ENCODE measurements at regions not wholly inside any gene's neighbourhood (a gene's known extent, or its start where the extent isn't known, plus 50 kb on each side); places are given as distances from the start of the nearest gene placed in this dataset.

DNA sequence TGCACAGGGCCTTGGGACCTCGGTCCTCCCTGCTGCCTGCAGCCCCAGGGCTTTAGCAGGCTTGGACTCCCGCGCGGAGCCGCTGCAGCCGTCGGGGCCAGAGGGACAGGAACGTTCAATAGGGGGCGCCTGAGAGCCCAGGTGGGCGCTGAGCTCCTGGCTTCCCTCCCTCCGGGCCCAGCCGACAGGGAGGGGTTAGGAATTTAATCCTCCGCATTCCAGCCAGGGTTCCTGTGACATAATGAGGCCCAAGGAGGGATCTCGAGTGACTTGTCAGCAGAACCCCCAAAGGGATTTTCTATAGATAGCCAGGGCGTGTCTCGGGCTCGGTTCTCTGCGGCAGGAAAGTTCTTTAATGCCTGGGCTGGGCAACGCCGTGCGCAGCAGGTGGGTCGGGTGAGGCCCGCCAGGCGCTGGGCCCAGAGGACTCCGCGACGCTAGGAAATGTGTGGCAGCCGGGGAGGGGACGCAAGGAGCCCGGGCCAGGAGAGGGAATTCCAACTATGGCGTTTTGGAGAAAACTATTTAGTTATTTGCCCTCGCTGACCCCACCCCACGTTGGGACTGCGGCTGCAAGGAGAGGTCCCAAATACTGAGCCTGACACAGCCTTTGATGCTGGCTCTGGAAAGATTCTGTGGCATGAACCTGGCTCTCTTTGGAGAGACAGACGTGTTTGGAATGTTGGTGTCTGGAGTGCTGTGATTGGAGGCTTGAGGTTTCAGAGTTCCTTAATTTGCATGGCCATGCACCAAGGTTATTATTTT is 285.2 kb upstream of the GATB start:
- Histone ChIP-seq H3K4me1 (ENCODE audit: control insufficient read depth in 5 of 5, insufficient read depth in 5 of 5, low read length in 5 of 5) (peaks cover 2 to 11% (median 11%) of the 10 kb centered on the region in 5 donors), H3K27ac (ENCODE audit: low read depth, low read length) (no peak overlapping the region), H3K9ac (ENCODE audit: low read length in 5 of 5) (peak overlapping the region in 2 of 5 donors; percentile 37 to 59), H3K9me3 (ENCODE audit: control insufficient read depth in 5 of 5, low read length in 5 of 5) (peaks cover 0 to 2% (median 0%) of the 10 kb centered on the region in 5 donors), H3K36me3 (ENCODE audit: control insufficient read depth in 5 of 5, insufficient read depth in 5 of 5, low read length in 5 of 5) (no peaks in the 10 kb centered on the region), H3K4me3 (ENCODE audit: low read depth in 1 of 5, low read length in 5 of 5) (peak overlapping the region; percentile 23 to 61 (median 36)), H3K27me3 (ENCODE audit: control insufficient read depth in 5 of 5, insufficient read depth in 4 of 5, low read length in 5 of 5) (peaks cover 0 to 17% (median 9%) of the 10 kb centered on the region in 5 donors)

DNA sequence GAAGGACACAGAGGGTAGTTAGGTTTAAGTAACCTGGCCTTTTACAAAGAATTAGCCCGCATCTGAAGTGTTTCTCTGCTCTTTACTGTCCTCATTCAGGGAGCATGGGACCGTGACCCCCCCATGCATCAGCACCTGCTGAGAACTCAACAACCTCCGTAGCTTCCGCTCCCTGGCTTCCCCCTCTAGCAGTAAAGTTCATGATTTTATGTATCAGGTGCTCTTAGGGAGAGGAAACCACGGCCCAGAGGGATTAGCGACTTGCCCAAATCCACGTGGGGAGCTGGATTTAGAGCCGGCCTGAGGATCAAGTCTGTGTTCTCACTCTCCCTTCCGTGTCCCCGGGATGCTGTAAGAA is 284.6 kb upstream of the GATB start:
- Histone ChIP-seq H3K4me3 (ENCODE audit: low read depth in 1 of 5, low read length in 5 of 5) (peak overlapping the region; percentile 23 to 61 (median 36)), H3K27ac (ENCODE audit: low read depth, low read length) (no peak overlapping the region), H3K27me3 (ENCODE audit: control insufficient read depth in 5 of 5, insufficient read depth in 4 of 5, low read length in 5 of 5) (peaks cover 0 to 17% (median 9%) of the 10 kb centered on the region in 5 donors), H3K4me1 (ENCODE audit: control insufficient read depth in 5 of 5, insufficient read depth in 5 of 5, low read length in 5 of 5) (peaks cover 2 to 11% (median 11%) of the 10 kb centered on the region in 5 donors), H3K36me3 (ENCODE audit: control insufficient read depth in 5 of 5, insufficient read depth in 5 of 5, low read length in 5 of 5) (no peaks in the 10 kb centered on the region), H3K9ac (ENCODE audit: low read length in 5 of 5) (peak overlapping the region in 2 of 5 donors; percentile 37 to 59), H3K9me3 (ENCODE audit: control insufficient read depth in 5 of 5, low read length in 5 of 5) (peaks cover 0 to 2% (median 0%) of the 10 kb centered on the region in 5 donors)

DNA sequence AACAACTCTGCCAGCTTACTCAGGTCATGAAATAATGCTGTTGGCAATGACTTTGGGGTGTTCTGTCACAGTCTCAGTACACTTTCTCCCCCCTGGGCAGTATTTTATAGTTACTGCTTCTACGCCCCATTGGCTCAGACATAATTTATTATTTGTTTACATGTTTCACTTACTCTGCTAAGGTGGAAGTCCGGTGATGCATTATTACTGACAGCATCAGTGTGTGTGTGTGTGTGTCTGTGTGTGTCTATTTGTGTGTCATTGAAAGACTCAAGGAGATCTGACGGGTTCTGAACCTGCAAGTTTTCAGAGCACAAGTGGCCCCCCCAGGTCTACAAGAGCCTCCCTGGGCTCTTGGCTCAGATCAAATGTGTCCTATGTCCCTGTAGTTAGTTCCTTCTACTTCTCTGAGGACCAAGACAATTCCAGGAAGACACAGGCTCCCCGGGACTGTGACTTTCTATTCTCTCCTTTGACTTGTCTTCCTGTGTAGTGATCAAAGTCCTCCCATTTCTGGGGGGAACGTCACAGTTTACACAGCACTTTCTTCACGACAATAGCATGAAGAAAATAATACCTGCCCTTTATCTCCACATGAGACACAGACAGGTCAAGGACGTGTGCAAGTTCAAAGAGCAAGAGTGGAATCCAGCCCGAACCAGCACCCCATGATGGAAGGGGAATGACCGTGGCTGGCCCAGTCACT is 283.7 kb upstream of the GATB start:
- peaks cover 2 to 11% (median 11%) of the 10 kb centered on the region in 5 donors for H3K4me1 ChIP-seq (ENCODE audit: control insufficient read depth in 5 of 5, insufficient read depth in 5 of 5, low read length in 5 of 5)
- H3K27ac ChIP-seq (ENCODE audit: low read depth, low read length): no peak overlapping the region
- H3K9me3 ChIP-seq (ENCODE audit: control insufficient read depth in 5 of 5, low read length in 5 of 5): peaks cover 0 to 2% (median 0%) of the 10 kb centered on the region in 5 donors
- no peaks in the 10 kb centered on the region for H3K36me3 ChIP-seq (ENCODE audit: control insufficient read depth in 5 of 5, insufficient read depth in 5 of 5, low read length in 5 of 5)
- no peak overlapping the region for H3K4me3 ChIP-seq (ENCODE audit: low read depth in 1 of 5, low read length in 5 of 5)
- H3K9ac ChIP-seq (ENCODE audit: low read length in 5 of 5): no peak overlapping the region
- H3K27me3 ChIP-seq (ENCODE audit: control insufficient read depth in 5 of 5, insufficient read depth in 4 of 5, low read length in 5 of 5): peaks cover 0 to 14% (median 9%) of the 10 kb centered on the region in 5 donors

DNA sequence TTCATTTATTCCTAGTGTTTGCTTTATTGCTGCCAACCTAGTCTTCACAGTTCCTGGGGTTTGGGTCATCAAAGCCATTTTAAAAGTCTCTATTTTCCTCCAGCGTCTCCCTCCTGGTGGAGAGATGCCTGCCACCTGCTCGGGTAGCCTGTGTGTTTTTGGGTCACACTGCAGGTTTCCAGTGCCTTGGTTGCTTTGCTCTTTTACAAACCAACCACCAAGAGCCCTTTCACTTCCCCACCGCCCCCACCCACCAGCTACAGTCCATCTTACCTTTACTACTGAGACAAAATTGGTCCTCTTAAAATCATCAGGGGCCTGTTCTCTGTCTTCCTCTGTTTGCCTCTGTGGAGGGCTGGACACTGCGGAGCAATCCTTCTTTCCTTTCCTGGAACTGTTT is 280.5 kb upstream of the GATB start:
- H3K9me3 ChIP-seq (ENCODE audit: control insufficient read depth in 5 of 5, low read length in 5 of 5): peaks cover 0 to 2% (median 0%) of the 10 kb centered on the region in 5 donors
- H3K27me3 ChIP-seq (ENCODE audit: control insufficient read depth in 5 of 5, insufficient read depth in 4 of 5, low read length in 5 of 5): peaks cover 0 to 14% (median 8%) of the 10 kb centered on the region in 5 donors
- H3K27ac ChIP-seq (ENCODE audit: low read depth, low read length): no peak overlapping the region
- no peaks in the 10 kb centered on the region for H3K36me3 ChIP-seq (ENCODE audit: control insufficient read depth in 5 of 5, insufficient read depth in 5 of 5, low read length in 5 of 5)
- H3K4me3 ChIP-seq (ENCODE audit: low read depth in 1 of 5, low read length in 5 of 5): no peak overlapping the region
- no peak overlapping the region for H3K9ac ChIP-seq (ENCODE audit: low read length in 5 of 5)
- peaks cover 2 to 11% (median 10%) of the 10 kb centered on the region in 5 donors for H3K4me1 ChIP-seq (ENCODE audit: control insufficient read depth in 5 of 5, insufficient read depth in 5 of 5, low read length in 5 of 5)

- no peaks in the 10 kb centered on the region for H3K36me3 ChIP-seq (ENCODE audit: control insufficient read depth in 5 of 5, insufficient read depth in 5 of 5, low read length in 5 of 5)
- no peak overlapping the region for H3K9ac ChIP-seq (ENCODE audit: low read length in 5 of 5)
- no peak overlapping the region for H3K27ac ChIP-seq (ENCODE audit: low read depth, low read length)
- H3K27me3 ChIP-seq (ENCODE audit: control insufficient read depth in 5 of 5, insufficient read depth in 4 of 5, low read length in 5 of 5): peaks cover 0 to 8% (median 5%) of the 10 kb centered on the region in 5 donors
- H3K4me3 ChIP-seq (ENCODE audit: low read depth in 1 of 5, low read length in 5 of 5): no peak overlapping the region
- no peaks in the 10 kb centered on the region for H3K4me1 ChIP-seq (ENCODE audit: control insufficient read depth in 5 of 5, insufficient read depth in 5 of 5, low read length in 5 of 5)
- peaks cover 0 to 2% (median 0%) of the 10 kb centered on the region in 5 donors for H3K9me3 ChIP-seq (ENCODE audit: control insufficient read depth in 5 of 5, low read length in 5 of 5)
Observed at GRCh38 chr4:152039691-152040090, 278.9 kb upstream of the GATB start.

DNA sequence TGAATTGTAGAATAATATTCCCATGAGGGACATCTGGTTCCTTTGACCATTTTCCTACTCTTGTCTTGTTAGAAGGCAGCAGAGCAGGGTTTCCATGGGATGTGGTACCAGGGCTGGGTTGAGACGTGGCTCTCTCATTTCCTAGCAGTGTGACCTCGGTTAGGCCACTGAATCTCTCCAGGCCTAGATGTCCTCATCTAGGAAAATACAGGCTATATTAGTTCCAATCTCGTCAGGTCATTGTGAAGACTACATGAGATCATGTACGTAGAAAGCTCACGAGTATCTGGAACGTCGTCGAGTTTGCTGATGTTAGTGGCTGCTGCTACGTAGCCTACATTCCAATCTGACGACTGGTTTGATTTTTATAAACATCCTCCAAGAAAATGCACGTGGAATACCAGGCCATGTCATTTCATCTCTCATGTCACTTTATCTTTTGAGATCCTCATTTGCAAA is 278.2 kb upstream of the GATB start:
- Histone ChIP-seq H3K4me3 (ENCODE audit: low read depth in 1 of 5, low read length in 5 of 5) (no peak overlapping the region), H3K9me3 (ENCODE audit: control insufficient read depth in 5 of 5, low read length in 5 of 5) (peaks cover 0 to 2% (median 0%) of the 10 kb centered on the region in 5 donors), H3K27me3 (ENCODE audit: control insufficient read depth in 5 of 5, insufficient read depth in 4 of 5, low read length in 5 of 5) (peaks cover 0 to 3% (median 0%) of the 10 kb centered on the region in 5 donors), H3K27ac (ENCODE audit: low read depth, low read length) (no peak overlapping the region), H3K9ac (ENCODE audit: low read length in 5 of 5) (no peak overlapping the region), H3K4me1 (ENCODE audit: control insufficient read depth in 5 of 5, insufficient read depth in 5 of 5, low read length in 5 of 5) (no peaks in the 10 kb centered on the region), H3K36me3 (ENCODE audit: control insufficient read depth in 5 of 5, insufficient read depth in 5 of 5, low read length in 5 of 5) (no peaks in the 10 kb centered on the region)

GRCh38 chr4:152038238-152038637 is 277.4 kb upstream of the GATB start:
- Histone ChIP-seq H3K9me3 (ENCODE audit: control insufficient read depth in 5 of 5, low read length in 5 of 5) (peaks cover 0 to 2% (median 0%) of the 10 kb centered on the region in 5 donors), H3K9ac (ENCODE audit: low read length in 5 of 5) (no peak overlapping the region), H3K36me3 (ENCODE audit: control insufficient read depth in 5 of 5, insufficient read depth in 5 of 5, low read length in 5 of 5) (no peaks in the 10 kb centered on the region), H3K27ac (ENCODE audit: low read depth, low read length) (no peak overlapping the region), H3K4me3 (ENCODE audit: low read depth in 1 of 5, low read length in 5 of 5) (no peak overlapping the region), H3K27me3 (ENCODE audit: control insufficient read depth in 5 of 5, insufficient read depth in 4 of 5, low read length in 5 of 5) (no peaks in the 10 kb centered on the region), H3K4me1 (ENCODE audit: control insufficient read depth in 5 of 5, insufficient read depth in 5 of 5, low read length in 5 of 5) (no peaks in the 10 kb centered on the region)

- Histone ChIP-seq H3K4me3 (ENCODE audit: low read depth in 1 of 5, low read length in 5 of 5) (no peak overlapping the region), H3K36me3 (ENCODE audit: control insufficient read depth in 5 of 5, insufficient read depth in 5 of 5, low read length in 5 of 5) (no peaks in the 10 kb centered on the region), H3K27ac (ENCODE audit: low read depth, low read length) (no peak overlapping the region), H3K9me3 (ENCODE audit: control insufficient read depth in 5 of 5, low read length in 5 of 5) (no peaks in the 10 kb centered on the region), H3K4me1 (ENCODE audit: control insufficient read depth in 5 of 5, insufficient read depth in 5 of 5, low read length in 5 of 5) (no peaks in the 10 kb centered on the region), H3K9ac (ENCODE audit: low read length in 5 of 5) (no peak overlapping the region), H3K27me3 (ENCODE audit: control insufficient read depth in 5 of 5, insufficient read depth in 4 of 5, low read length in 5 of 5) (no peaks in the 10 kb centered on the region)
Observed at GRCh38 chr4:152037435-152037834, 276.6 kb upstream of the GATB start.

GRCh38 chr4:152033621-152034020 is 272.8 kb upstream of the GATB start:
- H3K36me3 ChIP-seq (ENCODE audit: control insufficient read depth in 5 of 5, insufficient read depth in 5 of 5, low read length in 5 of 5): no peaks in the 10 kb centered on the region
- H3K9me3 ChIP-seq (ENCODE audit: control insufficient read depth in 5 of 5, low read length in 5 of 5): no peaks in the 10 kb centered on the region
- no peaks in the 10 kb centered on the region for H3K4me1 ChIP-seq (ENCODE audit: control insufficient read depth in 5 of 5, insufficient read depth in 5 of 5, low read length in 5 of 5)
- no peak overlapping the region for H3K27ac ChIP-seq (ENCODE audit: low read depth, low read length)
- H3K9ac ChIP-seq (ENCODE audit: low read length in 5 of 5): no peak overlapping the region
- H3K27me3 ChIP-seq (ENCODE audit: control insufficient read depth in 5 of 5, insufficient read depth in 4 of 5, low read length in 5 of 5): no peaks in the 10 kb centered on the region
- no peak overlapping the region for H3K4me3 ChIP-seq (ENCODE audit: low read depth in 1 of 5, low read length in 5 of 5)

GRCh38 chr4:152032722-152033131 is 271.9 kb upstream of the GATB start:
- H3K36me3 ChIP-seq (ENCODE audit: control insufficient read depth in 5 of 5, insufficient read depth in 5 of 5, low read length in 5 of 5): no peaks in the 10 kb centered on the region
- no peak overlapping the region for H3K9ac ChIP-seq (ENCODE audit: low read length in 5 of 5)
- H3K4me3 ChIP-seq (ENCODE audit: low read depth in 1 of 5, low read length in 5 of 5): no peak overlapping the region
- no peaks in the 10 kb centered on the region for H3K4me1 ChIP-seq (ENCODE audit: control insufficient read depth in 5 of 5, insufficient read depth in 5 of 5, low read length in 5 of 5)
- no peak overlapping the region for H3K27ac ChIP-seq (ENCODE audit: low read depth, low read length)
- H3K27me3 ChIP-seq (ENCODE audit: control insufficient read depth in 5 of 5, insufficient read depth in 4 of 5, low read length in 5 of 5): no peaks in the 10 kb centered on the region
- H3K9me3 ChIP-seq (ENCODE audit: control insufficient read depth in 5 of 5, low read length in 5 of 5): no peaks in the 10 kb centered on the region

Measured in subcutaneous abdominal adipose tissue (tissue), 5 donors.